Large intestine (tissue), 3 donors: ENCODE measurements at regions not wholly inside any gene's neighbourhood (a gene's known extent, or its start where the extent isn't known, plus 50 kb on each side); places are given as distances from the start of the nearest gene placed in this dataset.
"Not testable (repeated sequence)": the region's sequence is repeated elsewhere in the genome, so short reads cannot be mapped to it uniquely, and the experiment has no call there.

Experiments used
- DNase-seq, 2 donors: peaks; one replicate each; pipeline versions ENCODE4 v3.0.0 to v3.0.0-alpha.2; 2013
- H3K27ac ChIP-seq: one replicate; pipeline ENCODE4 v1.5.1; 2013; ENCODE audit warnings: low read length
- H3K27me3 ChIP-seq: 2 replicates; pipeline ENCODE4 v1.6.1; 2013; ENCODE audit warnings: low read length; ENCODE audit not compliant: control insufficient read depth, insufficient read depth
- H3K36me3 ChIP-seq: 2 replicates; pipeline ENCODE4 v1.6.1; 2013; ENCODE audit warnings: low read length; ENCODE audit not compliant: control insufficient read depth, insufficient read depth
- H3K4me1 ChIP-seq: one replicate; pipeline ENCODE4 v1.6.1; 2013; ENCODE audit warnings: low read length; ENCODE audit not compliant: control insufficient read depth, insufficient read depth
- H3K4me3 ChIP-seq: one replicate; pipeline ENCODE4 v1.5.1; 2013; ENCODE audit warnings: low read length
- H3K9me3 ChIP-seq: one replicate; pipeline ENCODE4 v1.6.1; 2013; ENCODE audit warnings: mild to moderate bottlenecking, low read depth, low read length, moderate library complexity; ENCODE audit not compliant: control insufficient read depth
- WGBS: methylation state at CpG from one replicate; pipeline ENCODE4 v1.1.5; 2013; ENCODE audit warnings: low lambda C conversion rate; ENCODE audit not compliant: insufficient coverage; 5-methylcytosine and 5-hydroxymethylcytosine counted together

- 56% methylated on average over 2 of the region's 4 CpGs for WGBS
- Histone ChIP-seq H3K4me3 (no peak overlapping the region), H3K27me3 (no peaks in the 10 kb centered on the region), H3K4me1 (no peaks in the 10 kb centered on the region), H3K36me3 (no peaks in the 10 kb centered on the region), H3K9me3 (no peaks in the 10 kb centered on the region), H3K27ac (no peak overlapping the region)
- no peak for DNase-seq
These were observed 84.3 kb upstream of the SYN3 start for GRCh38 chr22:33142282-33143055.

- no peaks in the 10 kb centered on the region for H3K9me3 ChIP-seq
- no peak overlapping the region for H3K4me3 ChIP-seq
- no peaks in the 10 kb centered on the region for H3K27me3 ChIP-seq
- H3K27ac ChIP-seq: no peak overlapping the region
- H3K4me1 ChIP-seq: no peaks in the 10 kb centered on the region
- H3K36me3 ChIP-seq: no peaks in the 10 kb centered on the region
- no peak for DNase-seq
These were observed 81.8 kb upstream of the SYN3 start for GRCh38 chr22:33139937-33140336.

GRCh38 chr22:33138333-33138732, 80.2 kb upstream of the SYN3 start:
- H3K27me3 ChIP-seq, H3K4me1 ChIP-seq, DNase-seq, H3K9me3 ChIP-seq, H3K27ac ChIP-seq, H3K36me3 ChIP-seq, H3K4me3 ChIP-seq: not testable (repeated sequence)
- no CpG with 5 or more reads among the region's 5 CpGs for WGBS

GRCh38 chr22:33130473-33130872, 72.3 kb upstream of the SYN3 start:
- DNase-seq: no peak
- 20% methylated on average over 1 of the region's 9 CpGs for WGBS
- H3K4me3 ChIP-seq: no peak overlapping the region
- no peaks in the 10 kb centered on the region for H3K4me1 ChIP-seq
- peaks cover 6% of the 10 kb centered on the region for H3K27me3 ChIP-seq
- H3K9me3 ChIP-seq: no peaks in the 10 kb centered on the region
- no peak overlapping the region for H3K27ac ChIP-seq
- no peaks in the 10 kb centered on the region for H3K36me3 ChIP-seq

GRCh38 chr22:33129621-33130020, 71.4 kb upstream of the SYN3 start:
- Histone ChIP-seq H3K4me3 (no peak overlapping the region), H3K9me3 (no peaks in the 10 kb centered on the region), H3K27me3 (peaks cover 6% of the 10 kb centered on the region), H3K36me3 (no peaks in the 10 kb centered on the region), H3K4me1 (no peaks in the 10 kb centered on the region), H3K27ac (no peak overlapping the region)
- no CpG with 5 or more reads among the region's 10 CpGs for WGBS
- no peak for DNase-seq

GRCh38 chr22:33126881-33127280, 68.7 kb upstream of the SYN3 start:
- no peak for DNase-seq
- H3K36me3 ChIP-seq: no peaks in the 10 kb centered on the region
- no peak overlapping the region for H3K27ac ChIP-seq
- WGBS: no CpG with 5 or more reads among the region's 3 CpGs
- no peaks in the 10 kb centered on the region for H3K4me1 ChIP-seq
- H3K4me3 ChIP-seq: no peak overlapping the region
- no peaks in the 10 kb centered on the region for H3K9me3 ChIP-seq
- peaks cover 6% of the 10 kb centered on the region for H3K27me3 ChIP-seq

- no peaks in the 10 kb centered on the region for H3K9me3 ChIP-seq
- H3K27me3 ChIP-seq: peaks cover 6% of the 10 kb centered on the region
- no peak overlapping the region for H3K27ac ChIP-seq
- WGBS: no CpG with 5 or more reads among the region's 4 CpGs
- H3K4me1 ChIP-seq: no peaks in the 10 kb centered on the region
- H3K4me3 ChIP-seq: no peak overlapping the region
- no peaks in the 10 kb centered on the region for H3K36me3 ChIP-seq
- DNase-seq: no peak
These were observed 66.3 kb upstream of the SYN3 start for GRCh38 chr22:33124471-33124870.

GRCh38 chr22:33122439-33122838, 64.3 kb upstream of the SYN3 start:
- H3K36me3 ChIP-seq, H3K27ac ChIP-seq, H3K27me3 ChIP-seq, H3K9me3 ChIP-seq, H3K4me3 ChIP-seq, H3K4me1 ChIP-seq: not testable (repeated sequence)
- WGBS: no CpG with 5 or more reads among the region's 5 CpGs
- DNase-seq: peak in 1 of 2 donors; percentile 45

GRCh38 chr22:33119044-33119443, 60.9 kb upstream of the SYN3 start:
- no peak overlapping the region for H3K4me3 ChIP-seq
- no peak for DNase-seq
- H3K27me3 ChIP-seq: no peaks in the 10 kb centered on the region
- H3K36me3 ChIP-seq: no peaks in the 10 kb centered on the region
- WGBS: no CpG with 5 or more reads among the region's 2 CpGs
- H3K4me1 ChIP-seq: no peaks in the 10 kb centered on the region
- no peak overlapping the region for H3K27ac ChIP-seq
- H3K9me3 ChIP-seq: no peaks in the 10 kb centered on the region

- DNase-seq: no peak
- Histone ChIP-seq H3K27me3 (no peaks in the 10 kb centered on the region), H3K36me3 (no peaks in the 10 kb centered on the region), H3K4me3 (no peak overlapping the region), H3K9me3 (no peaks in the 10 kb centered on the region), H3K4me1 (no peaks in the 10 kb centered on the region), H3K27ac (no peak overlapping the region)
These were observed 59.6 kb upstream of the SYN3 start for GRCh38 chr22:33117821-33118220.

- no peak for DNase-seq
These were observed 58.8 kb upstream of the SYN3 start for GRCh38 chr22:33116841-33117547.

More at GRCh38 chr22:33116841-33117547, 58.8 kb upstream of the SYN3 start:
- Histone ChIP-seq H3K9me3 (no peaks in the 10 kb centered on the region), H3K27ac (no peak overlapping the region), H3K4me3 (no peak overlapping the region), H3K27me3 (no peaks in the 10 kb centered on the region), H3K36me3 (no peaks in the 10 kb centered on the region), H3K4me1 (no peaks in the 10 kb centered on the region)
- WGBS: no CpG with 5 or more reads among the region's 2 CpGs
